DMS53 (cell line): ENCODE measurements at regions not wholly inside any gene's neighbourhood (a gene's known extent, or its start where the extent isn't known, plus 50 kb on each side); places are given as distances from the start of the nearest gene placed in this dataset.
A peak's percentile ranks its signal among the peaks of the same experiment; 100 is the strongest.

Experiments
- DNase-seq: peaks from one replicate; lab custom pipeline; 2025; lab: John Stamatoyannopoulos, UW

DNA sequence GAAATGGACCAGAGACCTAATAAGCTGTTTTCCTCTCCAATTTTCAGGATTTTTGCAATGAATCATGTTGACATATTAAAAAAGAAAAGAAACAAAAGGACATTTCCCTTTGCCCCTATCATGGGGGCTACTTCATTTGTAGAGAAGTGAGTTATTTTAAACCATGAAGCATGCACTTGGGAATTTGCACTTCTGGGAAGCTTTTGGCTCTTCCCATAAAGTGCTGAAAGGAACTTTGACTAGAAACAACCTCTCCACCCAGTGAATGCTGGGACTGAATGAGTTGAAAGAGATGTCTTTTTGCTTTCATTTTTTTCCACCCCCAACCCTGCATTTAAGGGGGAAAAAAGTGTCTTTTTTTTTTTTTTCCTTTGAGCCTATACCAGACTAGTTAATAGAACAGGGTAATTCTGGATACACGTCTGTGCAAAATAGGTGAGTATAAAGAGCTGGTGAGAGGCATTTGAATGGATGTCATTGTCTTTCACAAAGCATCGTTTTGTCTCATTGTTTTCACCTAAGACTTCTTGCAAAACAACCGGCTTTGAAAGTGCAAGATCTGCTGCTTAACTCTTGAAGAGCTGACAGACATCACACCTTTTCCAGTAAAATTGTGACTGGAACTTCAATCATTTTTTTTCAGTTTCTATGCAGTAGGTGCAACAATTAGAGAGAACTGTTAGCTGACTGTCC lies 138.7 kb upstream of the BACH2 start:
- no peak for DNase-seq

DNA sequence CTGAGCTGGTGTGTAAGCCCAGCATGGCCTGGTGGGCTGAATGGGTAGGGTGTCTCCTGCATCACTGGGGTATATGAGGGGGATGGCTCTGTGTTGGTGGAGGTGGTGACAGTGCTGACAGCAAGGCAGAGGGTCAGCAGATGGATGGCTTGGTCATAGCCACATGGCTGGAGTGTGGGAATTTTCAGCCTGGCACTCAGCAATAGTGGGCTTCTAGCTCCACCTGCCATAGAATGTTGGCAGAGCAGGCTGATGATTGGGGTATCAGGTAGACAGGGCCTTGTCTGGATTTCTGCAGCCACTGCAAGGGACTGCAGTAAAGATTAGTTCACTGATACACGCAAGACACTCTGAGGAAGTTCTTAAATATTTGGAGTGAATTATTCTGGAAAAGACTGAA lies 137.5 kb upstream of the BACH2 start:
- DNase-seq = no peak

DNA sequence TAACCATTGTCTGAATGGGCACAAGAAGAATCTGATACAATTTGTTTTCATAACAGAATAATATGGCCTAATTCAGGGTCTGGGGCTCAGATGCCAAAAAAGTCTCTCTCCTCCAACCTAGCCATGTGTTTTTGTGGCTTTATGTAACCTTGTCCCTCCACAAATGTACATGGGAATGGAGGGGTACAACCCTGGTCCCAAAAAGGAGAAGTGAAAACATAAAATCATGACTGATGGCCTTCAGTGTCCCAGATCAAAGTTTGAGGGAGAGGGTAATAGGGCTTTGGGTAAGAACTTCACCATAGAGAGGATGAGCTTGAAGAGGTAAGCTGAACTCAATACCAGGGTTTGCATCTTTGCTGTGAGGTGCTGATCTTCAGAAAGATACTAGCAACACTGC lies 136.3 kb upstream of the BACH2 start:
- DNase-seq = no peak

DNA sequence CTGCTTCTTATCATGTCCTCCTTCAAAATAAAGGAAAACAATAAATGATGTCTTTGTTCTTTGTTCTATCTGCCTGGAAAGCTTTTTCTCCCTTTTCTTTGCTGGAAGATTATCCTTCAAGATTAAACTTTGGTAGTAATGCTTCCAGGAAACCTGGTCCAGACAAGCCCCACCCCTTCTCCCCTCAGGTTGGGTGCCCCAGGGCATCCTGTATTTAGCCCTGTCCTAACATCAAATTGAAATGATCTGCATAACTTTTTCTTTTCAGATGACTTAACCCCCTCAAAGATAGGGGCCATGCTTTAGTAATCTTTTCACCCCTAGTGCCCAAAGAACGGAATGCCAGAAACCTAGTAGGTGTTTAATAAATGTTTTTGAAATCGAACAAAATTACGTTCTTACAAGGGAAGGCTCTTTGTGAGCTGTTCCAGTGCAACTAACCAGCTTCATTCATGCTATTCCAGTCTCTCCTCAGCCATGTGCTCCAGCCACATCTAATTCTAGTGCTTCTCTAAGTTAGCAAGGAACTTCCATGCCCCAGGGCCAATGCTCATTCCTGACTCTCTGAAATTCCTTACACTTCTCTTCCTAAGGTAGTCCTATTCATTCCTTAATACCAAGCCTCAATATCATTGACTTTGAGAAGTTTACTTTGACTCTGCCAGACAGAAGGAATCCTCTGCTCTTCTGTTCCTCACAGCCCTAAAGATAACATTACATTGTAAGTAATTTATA lies 135.6 kb upstream of the BACH2 start:
- DNase-seq = no peak

DNA sequence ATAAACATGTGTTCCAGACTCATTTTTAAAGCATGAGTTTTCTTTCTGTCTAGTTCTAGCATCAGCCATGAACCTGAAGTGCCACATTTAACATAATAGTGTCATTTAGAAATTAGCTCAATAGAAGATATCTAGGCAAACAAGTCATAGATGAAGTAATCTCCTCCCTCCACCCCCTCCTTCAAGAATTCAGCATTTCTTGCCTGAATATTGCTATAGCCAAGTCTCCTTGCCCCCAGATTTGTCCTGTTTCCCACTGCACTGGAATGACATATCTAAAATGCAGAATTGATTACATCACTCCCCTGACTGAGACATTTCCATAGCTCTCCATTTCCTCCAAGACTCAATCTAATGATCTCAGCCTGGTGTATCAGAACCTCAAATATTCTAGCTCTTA lies 134.9 kb upstream of the BACH2 start:
- DNase-seq = no peak

DNA sequence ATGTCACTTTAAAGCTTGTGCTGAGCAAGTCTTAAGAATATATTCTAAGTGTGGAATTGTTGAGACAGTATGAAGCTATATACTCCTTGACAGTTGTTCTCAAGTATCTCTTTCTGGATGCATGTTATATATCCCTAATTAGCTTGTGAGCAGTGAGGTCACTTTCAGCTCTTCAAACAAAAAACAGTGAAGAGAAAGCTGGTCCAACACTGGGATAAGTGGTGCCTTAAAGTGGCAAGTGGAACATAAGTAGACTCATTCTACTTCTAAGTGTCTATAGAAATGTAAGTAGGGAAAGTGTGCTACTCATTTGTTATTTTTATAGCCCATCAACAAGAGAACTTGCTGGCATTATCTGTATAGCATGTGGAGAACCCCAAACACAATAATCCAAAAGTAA lies 133.1 kb upstream of the BACH2 start:
- DNase-seq = peak; percentile 33

DNA sequence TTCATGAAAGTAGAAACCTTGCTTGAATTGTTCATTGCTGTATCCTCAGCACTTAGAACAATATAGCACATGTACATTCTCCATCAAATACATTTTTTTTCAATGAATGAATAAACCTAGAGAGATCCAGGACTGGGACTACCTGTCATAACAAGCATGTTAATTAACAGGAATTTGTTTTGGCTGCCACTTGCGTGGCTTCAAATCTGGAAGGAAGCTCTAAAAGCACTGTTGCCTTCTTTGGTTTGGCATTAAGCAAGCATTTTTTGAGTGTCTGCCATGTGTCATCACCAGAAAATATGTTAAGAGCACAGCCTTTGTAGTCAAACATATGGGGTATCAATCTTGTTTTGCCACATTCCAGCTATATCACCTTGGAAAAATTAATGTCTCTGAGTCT lies 131.9 kb upstream of the BACH2 start:
- no peak for DNase-seq

DNA sequence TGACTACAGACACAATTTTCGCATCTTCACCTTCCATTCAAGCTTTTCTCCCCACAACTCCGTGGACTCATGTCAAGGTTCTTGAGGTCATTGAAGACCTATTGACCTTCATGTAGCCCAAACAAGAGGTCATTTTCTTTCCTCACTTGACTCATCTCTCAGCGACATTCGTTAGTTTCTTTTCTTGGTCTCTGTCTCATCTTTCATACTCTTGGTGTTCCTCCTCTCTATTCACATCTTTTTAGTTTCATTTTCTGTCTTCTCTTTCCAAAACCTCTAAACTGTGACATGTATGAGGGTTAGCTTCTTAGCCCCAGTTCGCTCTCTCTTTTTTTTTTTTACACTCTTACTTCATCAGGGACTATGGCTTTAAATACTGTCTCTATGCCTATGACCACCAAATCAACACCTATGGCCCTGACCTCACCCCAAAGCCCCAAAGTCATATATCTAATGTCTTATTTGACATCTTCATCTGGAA lies 128.6 kb upstream of the BACH2 start:
- DNase-seq = no peak

DNA sequence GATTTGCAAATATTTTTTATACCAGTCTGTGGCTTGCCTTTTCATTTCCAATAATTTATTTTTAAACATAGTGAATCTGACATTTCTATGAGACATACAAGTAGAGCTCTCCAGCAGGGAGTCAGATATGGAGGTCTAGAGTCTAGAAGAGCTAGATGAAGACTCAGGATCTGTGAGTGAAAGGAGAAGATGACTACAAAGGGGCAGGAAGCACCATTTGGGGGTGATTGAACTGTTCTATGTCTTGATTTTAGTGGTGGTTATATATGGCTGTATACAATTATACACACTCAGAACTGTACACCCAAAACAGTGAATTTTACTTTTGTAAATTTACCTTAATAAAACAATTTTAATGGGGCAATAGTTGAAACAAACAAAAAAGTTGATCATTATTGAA lies 127.9 kb upstream of the BACH2 start:
- DNase-seq = no peak

DNA sequence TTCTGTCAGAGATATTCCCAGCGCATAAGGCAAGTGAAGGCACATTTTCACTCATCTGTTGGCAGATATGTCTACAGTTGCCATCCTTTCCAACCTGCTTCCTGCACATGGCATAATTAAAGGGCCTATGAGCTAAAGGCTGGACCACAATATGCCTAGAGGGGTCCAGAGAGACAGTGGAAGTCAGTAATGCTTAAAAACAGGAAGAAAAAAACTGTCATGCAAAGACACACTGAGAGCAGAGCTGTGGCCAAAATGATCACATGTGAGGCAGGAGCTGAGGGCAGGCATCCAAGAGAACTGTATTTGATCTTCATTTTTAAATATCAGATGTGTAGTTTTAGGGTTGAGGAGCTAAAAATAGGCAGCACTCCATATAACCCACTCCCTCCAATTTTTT lies 125.0 kb upstream of the BACH2 start:
- DNase-seq = no peak

DNA sequence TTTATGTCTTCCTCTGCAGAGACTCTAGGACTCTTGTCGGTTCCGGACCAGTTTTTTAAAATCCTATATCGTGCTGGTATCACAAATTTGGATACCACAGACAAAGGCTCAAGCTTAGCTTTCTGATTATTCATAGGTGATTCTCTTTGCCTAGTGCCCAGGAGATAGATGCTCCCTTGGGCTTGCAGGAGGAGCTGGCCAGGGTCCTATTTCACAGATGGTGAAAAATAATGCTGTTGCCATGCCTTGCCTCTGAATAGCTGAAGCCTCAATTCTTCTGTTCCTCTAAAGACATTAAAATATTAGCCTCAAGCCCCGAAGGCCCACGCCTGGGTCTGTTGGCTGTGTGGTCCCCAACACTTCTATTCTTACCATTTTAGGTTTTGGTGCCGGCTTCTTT lies 123.9 kb upstream of the BACH2 start:
- no peak for DNase-seq

DNA sequence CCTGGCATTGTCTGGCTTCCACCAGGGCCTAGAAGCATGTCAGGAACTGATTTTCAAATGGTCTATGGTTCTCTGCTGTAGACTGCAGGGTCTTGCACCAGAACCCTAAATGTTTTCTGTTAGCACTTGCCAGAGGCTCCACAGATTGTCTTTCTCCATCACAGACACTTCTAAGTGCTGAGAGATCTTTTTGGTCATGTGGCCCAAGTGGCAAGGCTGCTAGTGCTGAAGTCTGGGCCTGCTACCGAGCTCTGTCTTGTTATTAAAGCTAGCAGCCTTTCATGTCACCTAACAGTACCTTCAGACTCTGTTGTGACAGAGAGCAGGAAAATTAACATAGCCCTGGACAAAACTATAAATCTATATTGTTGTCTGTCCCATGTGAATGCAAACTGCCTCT lies 120.7 kb upstream of the BACH2 start:
- no peak for DNase-seq

DNA sequence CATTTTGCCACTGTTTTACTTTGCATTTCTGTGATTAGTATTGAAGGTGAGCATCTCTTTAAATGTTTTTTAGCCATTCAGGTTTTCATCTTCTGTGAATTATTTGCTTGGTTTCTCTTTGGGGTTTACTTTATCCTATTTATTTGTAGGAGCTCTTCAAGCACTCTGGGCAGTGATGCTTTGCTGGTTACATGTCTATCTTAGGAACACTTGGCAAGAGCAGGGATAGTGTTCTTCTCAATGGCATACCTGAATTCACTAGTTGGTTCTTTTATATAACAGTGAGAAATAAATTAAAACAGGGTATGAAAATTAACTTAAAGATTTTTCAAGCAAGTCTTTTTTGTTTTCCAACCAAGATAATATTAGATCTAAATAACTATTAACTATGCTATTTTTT lies 119.7 kb upstream of the BACH2 start:
- DNase-seq = no peak

DNA sequence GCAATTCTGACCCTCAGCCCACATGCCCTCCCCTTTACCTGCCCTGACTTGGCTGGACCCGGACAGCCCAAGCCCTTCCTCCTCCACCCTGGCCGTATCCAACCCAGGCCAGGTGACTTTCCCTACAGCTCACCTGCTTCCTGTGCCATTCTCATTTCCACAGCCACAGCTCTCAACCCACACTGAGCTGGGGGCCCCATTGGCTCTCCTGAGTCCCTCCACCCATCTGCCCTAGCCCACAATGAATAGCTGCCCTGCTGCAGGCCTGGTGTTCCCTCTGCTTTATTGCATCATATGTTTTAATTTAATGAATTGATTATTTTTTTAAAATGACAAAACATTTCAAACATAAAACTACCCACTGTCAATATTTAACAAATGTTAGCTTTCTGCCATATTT lies 118.5 kb upstream of the BACH2 start:
- peak; percentile 21 for DNase-seq

DNA sequence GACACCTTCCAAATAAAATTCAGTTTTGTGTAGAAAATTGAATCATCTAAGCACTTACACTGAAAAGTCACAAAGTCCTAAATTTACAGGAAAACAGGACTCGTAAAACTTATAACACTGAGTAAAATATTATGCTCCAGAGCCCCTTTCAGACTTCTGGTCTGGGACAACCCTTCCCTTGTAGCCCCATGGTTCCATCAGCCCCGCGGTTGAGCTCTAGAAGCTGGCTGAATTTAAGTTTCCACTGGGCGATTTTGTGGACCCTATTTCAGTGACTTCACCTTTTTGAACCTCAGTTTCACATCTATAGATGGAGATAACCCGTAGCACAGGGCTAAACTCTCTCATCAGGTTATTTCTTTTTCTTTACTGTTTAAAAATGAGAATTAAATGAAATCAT lies 117.7 kb upstream of the BACH2 start:
- DNase-seq = no peak

DNA sequence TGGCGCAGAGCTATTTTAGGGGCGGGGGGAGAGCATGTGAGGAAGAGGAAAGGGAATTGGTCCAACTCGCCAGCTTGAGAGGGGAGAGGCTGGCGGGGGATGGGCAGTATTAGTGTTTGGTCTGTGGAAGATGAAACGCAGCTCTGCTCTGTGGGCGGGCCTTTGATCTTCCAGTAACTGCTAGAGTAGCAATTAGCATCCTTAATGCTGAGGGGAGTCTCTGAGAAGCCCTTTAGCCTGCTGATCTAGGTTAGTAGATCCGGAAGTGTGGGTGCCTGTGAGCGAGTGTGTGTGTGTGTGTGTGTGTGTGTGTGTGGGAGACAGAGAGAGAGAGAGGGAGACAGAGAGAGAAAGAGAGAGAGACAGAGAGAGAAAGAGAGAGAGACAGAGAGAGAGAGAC lies 117.2 kb upstream of the BACH2 start:
- DNase-seq = peak; percentile 71

DNA sequence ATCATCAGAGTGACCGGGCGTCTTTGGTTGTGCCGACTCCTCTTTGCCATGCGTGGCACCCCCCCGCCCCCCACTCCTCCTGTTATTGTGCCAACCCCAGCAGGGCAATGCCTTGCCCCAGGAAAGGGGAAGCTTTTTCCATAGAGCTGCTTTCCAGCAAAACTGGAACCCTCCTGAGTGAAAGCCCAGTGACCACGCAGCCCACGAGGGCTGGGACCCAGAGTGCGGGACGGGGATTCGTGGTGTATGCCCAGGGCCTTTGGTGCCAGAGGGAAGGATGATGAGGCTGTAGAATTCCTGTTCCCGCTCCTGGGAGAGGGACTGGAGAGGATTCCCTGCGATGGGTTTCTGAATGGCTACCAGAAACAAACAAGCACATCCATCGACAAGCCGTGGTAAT lies 116.8 kb upstream of the BACH2 start:
- DNase-seq = no peak

DNA sequence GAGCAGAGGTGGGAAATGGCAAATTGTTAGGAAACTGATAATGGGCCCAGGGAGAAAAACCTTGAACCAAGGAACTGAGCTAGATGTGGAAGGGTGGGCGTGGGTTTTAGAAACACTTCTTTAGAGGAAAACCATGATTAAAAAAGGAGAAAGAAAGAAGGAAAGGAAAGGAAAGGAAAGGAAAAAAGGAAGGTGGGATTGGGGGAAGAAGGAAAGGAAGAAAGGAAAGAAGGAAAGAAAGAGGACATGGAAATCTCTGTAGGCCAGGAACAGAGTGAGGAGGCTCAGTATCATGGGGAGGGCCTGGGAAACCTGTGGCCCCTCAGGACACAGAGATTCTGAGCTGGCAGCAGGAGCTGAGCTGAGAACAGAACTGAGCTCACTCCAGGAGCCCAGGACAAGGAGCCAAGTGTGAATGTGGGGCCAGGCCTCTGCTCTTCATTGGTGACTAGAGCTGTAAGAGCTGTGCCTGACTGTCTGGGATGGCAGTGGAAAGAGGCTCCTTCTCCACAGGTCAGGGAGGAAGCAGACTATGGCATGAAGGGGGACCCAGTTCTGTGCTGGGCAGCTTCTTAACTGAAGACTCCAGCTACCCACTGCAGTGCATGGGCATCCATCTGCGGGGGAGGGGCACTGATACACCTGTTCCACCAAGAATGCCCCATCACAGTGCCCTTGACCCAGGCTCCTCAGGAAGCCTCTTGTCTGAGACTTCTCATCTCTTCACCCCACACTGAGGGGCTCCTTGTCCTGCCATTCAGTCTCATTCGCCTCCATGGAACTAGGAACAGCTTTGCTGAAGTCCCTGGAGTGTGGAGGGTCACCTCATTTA lies 116.1 kb upstream of the BACH2 start:
- peak; percentile 25 for DNase-seq

DNA sequence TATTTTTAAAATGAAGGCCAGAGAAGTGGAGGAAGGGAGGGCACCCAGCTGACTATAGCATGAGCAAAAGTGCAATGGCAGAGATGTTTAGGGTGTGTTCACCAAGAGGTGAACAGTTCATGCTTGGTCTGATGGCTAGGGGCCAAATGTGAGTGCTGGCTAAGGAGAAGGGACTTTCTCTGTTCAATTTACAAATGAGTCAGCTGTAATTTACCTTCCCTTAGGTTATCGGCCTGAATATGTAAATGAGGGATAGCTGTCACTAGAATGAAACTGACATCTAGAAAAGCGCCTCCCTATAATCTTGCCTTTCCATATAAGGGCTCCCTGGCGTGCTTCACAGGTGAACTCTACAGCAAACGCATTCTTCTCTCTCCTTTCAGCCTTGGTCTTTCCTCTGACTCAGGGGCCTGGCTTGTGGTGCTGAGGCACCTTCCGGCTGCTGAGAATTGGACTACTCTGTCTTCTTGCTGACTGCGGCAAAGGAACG lies 114.7 kb upstream of the BACH2 start:
- peak; percentile 24 for DNase-seq

DNA sequence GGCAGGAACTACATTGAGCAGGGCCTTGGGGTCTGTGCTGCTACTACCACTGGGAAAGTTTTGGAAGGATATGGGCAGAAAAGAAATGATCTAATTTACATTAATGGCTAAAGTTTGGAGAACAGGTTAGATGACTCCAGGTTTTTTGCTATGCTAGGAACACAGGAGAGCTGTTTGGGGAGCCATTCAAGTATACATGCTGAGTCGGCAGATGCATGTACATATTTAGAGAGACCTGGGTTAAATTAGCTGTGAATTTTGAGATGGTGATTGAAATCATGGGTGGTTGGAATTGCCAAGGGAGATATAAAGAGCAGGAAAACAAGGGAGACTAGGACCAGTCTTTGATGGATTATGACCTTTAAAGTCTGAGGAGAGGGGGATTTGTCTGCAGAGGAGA lies 113.1 kb upstream of the BACH2 start:
- DNase-seq = no peak

DNA sequence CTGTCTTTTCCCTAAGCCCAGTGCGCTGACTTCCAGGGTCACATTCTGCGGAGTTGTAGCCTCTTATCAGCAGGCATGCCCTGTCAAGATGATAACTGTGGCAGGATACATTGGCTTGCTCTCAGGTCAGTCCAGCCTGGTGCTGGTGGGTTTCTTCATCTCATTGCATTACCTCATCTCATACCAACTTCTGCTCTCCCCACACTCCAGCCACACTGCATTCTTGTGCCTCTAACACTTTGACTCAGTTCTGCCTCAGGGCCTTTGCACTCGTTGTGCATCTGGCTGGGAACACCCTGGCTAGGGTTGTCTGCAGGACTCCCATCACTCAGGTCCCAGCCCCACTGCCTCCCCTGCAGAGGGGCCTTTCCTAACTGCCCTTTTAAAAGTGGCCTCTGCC lies 110.3 kb upstream of the BACH2 start:
- no peak for DNase-seq

DNA sequence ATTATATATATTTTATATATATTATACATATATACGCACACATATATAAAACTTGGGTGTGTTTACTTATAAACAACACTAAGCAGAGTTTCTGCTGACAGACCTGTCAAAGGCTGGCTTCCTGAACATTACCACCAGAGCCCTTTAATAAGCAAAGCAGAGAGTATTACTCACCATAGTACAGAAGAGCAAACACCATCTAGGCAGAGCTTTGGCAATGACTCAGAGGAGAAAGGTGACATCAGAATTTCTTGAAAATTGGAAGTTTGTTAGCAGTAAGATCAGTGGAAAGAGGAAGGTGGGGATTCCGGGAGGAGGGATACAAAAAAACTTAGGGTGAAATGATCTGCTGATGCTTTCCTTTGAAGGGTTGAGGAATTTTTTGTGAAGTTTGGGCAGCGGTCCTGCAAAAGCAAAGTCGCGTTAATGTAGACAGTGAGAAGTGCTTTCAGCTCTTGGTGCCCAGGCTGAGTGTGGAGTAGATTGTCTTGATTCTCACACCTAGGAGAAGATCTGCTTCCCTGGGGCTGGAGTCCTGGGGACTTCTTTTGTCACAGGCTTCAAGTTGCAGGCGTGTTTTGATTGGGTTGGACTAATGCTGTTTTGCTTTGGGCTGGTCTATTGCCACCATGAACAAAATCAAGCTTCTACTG lies 109.6 kb upstream of the BACH2 start:
- peak; percentile 67 for DNase-seq
